ENCODE measurements at regions not wholly inside any gene's neighbourhood (a gene's known extent, or its start where the extent isn't known, plus 50 kb on each side); places are given as distances from the start of the nearest gene placed in this dataset.

DNA sequence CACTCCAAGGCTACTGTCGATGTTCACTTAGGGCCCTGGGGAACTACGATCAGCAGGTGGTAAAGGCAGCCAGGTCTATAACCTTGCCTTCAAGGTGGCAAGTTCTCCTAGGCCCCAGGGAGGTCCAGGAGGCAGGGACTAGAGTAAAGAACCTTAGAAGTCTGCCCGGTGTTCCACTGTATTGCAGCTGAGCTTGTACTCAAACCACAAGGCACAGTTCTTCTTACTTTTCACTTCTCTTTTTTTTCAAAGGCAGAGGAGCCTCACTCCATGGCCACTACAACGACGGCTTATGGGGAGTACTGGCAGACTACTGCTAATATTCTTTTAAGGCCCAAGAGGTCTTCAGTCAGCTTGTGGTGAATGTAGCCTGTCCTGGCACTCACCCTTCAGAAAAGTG lies 78.8 kb upstream of the GPR174 start:
- TF ChIP-seq, protein P1, sequence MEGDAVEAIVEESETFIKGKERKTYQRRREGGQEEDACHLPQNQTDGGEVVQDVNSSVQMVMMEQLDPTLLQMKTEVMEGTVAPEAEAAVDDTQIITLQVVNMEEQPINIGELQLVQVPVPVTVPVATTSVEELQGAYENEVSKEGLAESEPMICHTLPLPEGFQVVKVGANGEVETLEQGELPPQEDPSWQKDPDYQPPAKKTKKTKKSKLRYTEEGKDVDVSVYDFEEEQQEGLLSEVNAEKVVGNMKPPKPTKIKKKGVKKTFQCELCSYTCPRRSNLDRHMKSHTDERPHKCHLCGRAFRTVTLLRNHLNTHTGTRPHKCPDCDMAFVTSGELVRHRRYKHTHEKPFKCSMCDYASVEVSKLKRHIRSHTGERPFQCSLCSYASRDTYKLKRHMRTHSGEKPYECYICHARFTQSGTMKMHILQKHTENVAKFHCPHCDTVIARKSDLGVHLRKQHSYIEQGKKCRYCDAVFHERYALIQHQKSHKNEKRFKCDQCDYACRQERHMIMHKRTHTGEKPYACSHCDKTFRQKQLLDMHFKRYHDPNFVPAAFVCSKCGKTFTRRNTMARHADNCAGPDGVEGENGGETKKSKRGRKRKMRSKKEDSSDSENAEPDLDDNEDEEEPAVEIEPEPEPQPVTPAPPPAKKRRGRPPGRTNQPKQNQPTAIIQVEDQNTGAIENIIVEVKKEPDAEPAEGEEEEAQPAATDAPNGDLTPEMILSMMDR (IDR thresholded peaks at IDR 0.05): no peak
- no peak for TF ChIP-seq POLR2A (IDR thresholded peaks at IDR 0.05)

All from testis (tissue), 2 donors.